GM19351 (cell line): ENCODE measurements at regions not wholly inside any gene's neighbourhood (a gene's known extent, or its start where the extent isn't known, plus 50 kb on each side); places are given as distances from the start of the nearest gene placed in this dataset.
A peak's percentile ranks its signal among the peaks of the same experiment; 100 is the strongest.
"Not testable (repeated sequence)": the region's sequence is repeated elsewhere in the genome, so short reads cannot be mapped to it uniquely, and the experiment has no call there.

ENCODE experiments used
- ATAC-seq: cut with Tn5 transposase; IDR thresholded peaks from one replicate; pipeline ENCODE4 v1.9.1; 2021; ENCODE audit warnings: mild to moderate bottlenecking, moderate library complexity; ENCODE audit not compliant: unreplicated experiment

DNA sequence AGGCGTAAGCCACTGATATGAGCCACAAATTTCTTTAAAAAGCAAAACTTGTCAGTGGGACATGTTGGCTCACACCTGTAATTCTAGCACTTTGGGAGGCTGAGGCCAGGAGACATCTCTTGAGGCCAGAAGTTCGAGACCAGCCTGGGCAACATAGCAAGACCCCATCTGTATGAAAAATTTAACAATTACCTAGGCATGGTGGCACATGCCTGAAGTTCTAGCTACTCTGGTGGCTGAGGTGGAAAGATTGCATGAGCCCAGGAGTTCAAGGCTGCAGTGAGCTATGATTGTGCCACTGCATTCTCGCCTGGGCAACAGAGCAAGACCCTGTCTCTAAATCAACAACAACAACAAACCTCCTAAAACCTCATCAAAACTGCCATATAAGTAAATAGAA, 147.6 kb upstream of the BARHL2 start:
- no peak for ATAC-seq

- no peak for ATAC-seq
Observed at GRCh38 chr1:90862782-90863181, 145.7 kb upstream of the BARHL2 start.

DNA sequence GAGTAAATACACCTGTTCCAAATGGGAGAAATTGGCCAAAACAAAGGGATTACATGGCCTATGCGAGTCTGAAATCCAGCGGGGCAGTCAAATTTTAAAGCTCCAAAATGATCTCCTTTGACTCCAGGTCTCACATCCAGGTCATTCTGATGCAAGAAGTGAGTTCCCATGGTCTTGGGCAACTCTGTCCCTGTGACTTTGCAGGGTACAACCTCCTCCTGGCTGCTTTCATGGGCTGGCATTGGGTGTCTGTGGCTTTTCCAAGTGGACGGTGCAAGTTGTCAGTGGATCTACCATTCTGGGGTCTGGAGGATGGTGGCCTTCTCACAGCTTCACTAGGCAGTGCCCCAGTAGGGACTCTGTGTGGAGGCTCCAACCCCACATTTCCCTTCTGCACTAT, 144.3 kb upstream of the BARHL2 start:
- ATAC-seq = not testable (repeated sequence)

GRCh38 chr1:90856463-90857007, 139.4 kb upstream of the BARHL2 start:
- no peak for ATAC-seq

DNA sequence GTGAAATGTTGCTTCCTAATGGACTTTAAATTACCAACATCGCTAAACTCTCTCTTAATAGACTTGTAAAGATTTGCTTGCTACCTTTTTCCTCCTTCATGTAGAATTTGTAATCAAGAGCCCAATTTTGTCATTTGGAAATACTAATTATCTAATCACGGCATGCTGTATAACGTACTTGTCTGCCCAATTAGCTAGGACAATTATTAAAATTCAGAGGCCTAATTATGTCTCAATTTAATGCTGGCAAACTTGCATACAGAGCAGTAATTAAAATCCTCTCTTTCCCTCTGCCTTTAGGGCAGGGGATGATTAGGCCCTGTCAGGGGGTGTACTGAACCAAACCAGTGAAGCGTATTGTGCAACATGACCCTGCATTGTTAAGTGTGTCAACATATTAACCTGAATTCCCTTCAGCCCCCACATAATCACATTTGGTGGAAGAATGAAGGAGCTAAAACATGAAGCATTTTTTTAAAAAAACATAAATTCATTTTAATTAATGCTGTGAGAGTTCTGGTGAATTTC, 137.4 kb upstream of the BARHL2 start:
- ATAC-seq = no peak

DNA sequence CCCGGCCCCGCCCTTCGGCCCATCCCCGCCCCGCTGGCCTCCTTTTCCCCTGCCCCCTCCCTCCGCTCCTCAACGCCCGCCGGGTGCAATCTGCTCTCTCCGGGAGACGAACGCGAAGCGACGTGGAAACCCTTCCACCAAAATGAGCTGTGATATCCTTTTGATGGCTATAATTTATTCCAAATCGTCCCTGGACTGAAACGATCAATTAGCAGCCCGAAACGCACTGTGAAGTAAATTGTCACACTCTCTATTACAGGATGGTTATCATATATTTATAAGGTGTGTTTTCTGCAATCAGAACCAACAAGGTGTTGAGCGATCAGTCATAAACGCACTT, 134.6 kb upstream of the BARHL2 start:
- no peak for ATAC-seq

DNA sequence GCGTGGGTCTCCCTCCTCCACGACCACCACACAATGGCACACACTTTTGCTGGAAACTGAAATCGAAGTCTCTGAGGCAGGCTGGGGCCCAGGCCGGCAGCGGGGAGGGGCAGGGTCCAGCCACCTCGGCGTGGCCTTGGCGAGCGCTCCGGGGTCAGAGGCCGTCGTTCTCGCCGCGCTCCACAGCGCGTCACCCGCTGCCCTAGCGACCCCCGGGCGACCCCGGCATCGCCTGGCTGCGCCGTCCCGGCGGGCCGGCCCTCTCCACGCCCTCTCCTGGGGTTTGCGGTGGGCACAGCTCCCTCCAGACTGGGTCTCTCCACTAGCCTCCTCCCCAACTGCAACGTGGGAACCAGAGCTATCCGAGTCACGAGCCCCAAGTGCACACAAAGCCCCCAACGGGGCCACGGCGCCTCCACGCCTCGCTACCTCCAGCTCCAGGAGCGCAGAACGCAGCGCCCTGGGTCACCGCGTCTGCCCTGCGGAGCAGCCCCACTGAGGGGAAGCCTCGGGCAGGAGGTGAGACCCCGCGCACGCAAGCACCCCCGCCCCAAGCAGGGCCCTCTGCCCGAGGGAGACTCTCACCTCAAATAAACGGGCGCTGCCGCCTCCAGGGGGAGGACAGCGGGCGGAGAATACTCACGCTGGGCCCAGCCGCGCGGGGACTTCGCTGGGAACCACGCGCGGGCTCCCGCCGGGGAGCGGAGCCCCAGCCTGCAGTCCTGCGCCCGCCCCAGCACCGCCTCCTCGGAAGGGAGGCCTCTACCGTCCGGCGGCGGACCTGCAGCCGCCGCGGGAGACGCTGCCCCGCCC, 134.0 kb upstream of the BARHL2 start:
- ATAC-seq = peak; percentile 98

GRCh38 chr1:90850181-90850897, 133.2 kb upstream of the BARHL2 start:
- peak; percentile 1 for ATAC-seq

- no peak for ATAC-seq
Observed at GRCh38 chr1:90841473-90841872, 124.4 kb upstream of the BARHL2 start.

- ATAC-seq = no peak
Observed at GRCh38 chr1:90840352-90840751, 123.2 kb upstream of the BARHL2 start.

DNA sequence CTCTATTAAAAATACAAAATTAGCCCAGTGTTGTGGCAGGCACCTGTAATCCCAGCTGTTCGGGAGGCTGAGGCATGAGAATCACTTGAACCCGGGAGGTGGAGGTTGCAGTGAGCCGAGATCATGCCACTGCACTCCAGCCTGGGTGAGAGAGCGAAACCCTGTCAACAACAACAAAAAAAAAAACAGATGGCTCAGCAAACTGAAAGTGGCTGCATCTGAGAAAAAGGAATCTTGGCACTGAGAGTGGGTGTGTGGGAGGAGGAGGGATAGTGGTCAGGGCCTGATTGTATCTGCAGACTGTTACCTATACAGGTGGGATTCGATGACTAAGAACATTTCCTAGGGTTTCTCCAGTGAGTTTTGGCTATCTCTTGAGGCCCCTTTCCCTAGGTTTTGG, 122.2 kb upstream of the BARHL2 start:
- ATAC-seq = no peak

- ATAC-seq = no peak
Observed at GRCh38 chr1:90838720-90839119, 121.6 kb upstream of the BARHL2 start.

DNA sequence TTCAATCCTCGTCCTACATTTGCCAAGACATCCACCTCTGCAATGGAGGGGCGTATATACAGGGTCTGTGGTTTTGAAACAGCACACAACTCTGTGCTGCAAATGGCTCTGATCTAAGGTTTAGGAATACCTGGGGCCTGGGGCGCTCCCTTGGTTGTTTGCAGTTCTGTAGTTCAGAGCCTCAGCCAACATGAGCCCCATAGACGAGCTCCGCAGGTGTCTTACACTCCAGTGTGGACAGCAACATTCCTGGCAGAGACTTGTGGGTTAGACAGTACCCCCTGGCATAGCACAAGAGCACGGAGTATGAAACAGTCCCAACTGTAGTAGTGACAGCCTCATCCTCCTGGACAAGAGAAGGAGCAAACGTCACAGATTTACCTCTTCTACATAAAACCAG, 120.3 kb upstream of the BARHL2 start:
- no peak for ATAC-seq

- no peak for ATAC-seq
Observed at GRCh38 chr1:90836345-90836679, 119.2 kb upstream of the BARHL2 start.

DNA sequence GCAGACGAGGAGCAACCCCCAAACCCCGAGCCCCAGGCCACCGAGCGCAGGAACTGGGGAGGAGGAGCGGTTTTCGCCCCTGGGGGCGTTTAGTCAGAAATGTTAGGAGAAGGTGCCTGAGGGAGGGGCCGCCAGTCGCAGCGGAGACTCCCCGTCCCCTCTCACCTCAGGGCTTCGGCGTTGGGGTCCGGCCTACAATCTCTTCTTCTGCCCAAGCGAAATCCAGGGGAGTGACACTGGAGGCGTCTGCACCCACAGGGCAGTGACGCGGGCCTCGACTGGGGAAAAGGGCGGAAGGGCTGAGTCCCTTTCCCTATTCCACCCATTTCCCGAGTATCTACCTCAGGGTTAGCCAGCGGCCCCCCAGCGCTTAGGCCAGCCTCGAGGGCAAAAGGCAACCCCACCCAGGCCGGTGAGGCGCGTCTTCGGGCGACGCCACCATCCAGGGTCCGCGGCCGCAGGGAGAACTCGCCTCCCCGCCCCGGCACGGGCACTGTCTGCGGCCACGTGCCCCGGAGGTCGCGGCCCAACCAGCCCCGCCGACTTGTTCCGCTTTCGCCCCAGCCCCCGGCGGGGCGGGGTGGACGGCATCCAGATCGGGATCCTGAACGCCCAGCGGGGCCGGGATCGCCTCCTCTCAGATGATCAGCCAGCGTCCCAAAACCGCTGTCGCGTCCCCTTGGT, 118.7 kb upstream of the BARHL2 start:
- ATAC-seq = no peak

DNA sequence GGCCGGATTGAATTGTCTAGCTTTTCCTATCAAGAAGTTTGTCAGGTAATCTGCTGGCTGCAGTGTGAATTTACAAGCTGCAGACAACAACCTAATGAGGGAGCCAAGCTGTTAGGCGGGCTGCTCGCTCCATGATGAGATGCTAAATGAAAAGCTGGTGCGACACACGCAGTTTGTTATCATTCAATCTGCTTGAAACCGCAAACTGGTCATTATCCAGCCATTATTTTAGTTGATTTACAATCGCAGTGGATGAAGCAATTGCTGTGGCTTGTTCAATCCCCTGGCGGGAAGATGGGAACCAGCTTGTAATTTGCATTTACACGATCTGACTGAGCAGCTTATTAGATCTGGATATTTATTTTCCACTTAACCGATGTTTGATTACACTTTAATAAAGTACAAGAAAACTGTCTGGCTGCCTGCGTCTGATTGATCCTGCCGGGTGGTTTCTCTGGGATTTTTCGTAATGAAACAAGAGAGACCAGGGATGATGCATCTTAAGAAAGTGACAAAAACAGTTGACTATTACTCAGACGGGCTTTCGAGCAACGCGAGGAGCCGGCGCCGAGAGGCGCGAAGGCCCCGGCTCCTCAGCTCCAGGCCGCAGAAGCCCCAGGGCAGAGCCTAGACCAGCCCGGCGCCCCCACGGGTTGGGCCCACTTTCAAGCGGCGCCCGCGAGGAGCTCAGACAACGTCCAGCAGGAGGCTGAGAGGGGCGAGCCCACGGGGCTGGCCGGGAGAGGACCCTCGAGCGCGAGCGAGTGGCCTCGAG, 118.0 kb upstream of the BARHL2 start:
- ATAC-seq = no peak

GRCh38 chr1:90834354-90834885, 117.3 kb upstream of the BARHL2 start:
- ATAC-seq = no peak

DNA sequence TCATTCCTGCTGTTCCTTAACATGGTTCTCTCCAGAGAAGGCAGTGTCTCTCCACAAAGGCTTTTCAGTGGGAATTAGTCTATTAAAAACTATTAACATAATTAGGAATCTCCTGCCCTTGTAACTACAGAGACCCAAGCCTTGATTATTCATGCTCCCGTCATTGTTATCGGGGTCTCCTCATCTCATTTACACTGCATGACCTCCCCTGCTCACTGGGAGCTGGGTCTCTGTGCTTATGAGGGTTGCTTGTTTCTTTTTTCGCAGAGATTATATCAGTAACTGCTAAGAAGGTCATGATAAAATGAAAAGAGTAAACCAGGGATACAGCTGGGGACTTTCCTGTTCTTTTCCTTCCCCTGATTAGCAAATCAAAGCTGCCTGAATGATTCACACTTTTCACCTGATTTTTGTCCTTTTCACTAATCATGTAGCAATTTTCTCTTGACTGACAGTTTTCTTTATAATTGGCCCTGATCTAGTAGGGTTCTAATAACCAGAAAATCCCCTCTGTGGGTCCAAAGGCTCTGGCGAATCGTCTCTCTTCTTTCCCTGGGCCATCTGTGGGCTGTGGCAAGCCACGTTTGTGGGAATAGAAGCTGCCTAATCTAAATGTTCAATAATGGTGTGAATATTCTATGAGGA, 116.5 kb upstream of the BARHL2 start:
- no peak for ATAC-seq

DNA sequence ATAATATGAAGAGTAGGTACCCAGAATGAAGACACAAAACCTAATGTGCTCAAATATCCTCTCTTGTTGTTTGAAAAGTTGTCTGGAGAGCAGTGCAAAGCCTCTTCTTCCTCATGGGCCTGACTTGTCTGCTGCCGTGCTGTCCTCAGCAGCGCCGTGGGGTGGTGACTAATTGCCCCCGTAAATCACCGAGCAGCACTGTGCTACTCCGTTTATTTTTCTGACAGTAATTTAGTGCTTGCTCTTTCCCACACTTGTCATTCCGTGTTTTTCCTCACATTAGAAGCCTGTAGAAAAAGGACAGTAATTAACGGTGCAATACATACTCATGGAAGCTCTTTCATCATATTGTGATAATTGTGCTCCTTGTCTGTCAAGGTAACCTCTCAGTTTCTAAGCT, 114.8 kb upstream of the BARHL2 start:
- ATAC-seq = no peak

GRCh38 chr1:90826834-90827233, 109.7 kb upstream of the BARHL2 start:
- ATAC-seq = no peak
